ENCODE measurements at regions not wholly inside any gene's neighbourhood (a gene's known extent, or its start where the extent isn't known, plus 50 kb on each side); places are given as distances from the start of the nearest gene placed in this dataset.

DNA sequence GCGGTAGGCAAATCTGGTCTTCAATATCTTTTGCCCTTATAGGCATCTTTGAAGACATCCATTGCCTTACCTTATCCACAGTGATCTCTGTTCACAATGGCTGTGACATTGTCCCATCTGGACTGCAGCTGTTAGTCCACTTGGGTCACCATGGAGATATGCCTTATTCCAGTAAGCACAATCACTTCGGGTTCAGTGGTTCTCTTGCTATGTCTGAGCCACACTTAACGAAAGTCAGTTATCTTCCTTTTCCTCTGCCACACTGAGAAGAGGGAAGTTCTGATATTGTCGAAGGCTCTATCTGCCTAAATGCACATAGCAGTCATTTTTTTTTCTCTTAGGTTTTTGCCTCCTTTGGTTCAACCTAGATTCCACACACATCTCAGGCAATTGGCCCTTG, 119.0 kb upstream of the SATB1 start:
- TF ChIP-seq, protein P1, sequence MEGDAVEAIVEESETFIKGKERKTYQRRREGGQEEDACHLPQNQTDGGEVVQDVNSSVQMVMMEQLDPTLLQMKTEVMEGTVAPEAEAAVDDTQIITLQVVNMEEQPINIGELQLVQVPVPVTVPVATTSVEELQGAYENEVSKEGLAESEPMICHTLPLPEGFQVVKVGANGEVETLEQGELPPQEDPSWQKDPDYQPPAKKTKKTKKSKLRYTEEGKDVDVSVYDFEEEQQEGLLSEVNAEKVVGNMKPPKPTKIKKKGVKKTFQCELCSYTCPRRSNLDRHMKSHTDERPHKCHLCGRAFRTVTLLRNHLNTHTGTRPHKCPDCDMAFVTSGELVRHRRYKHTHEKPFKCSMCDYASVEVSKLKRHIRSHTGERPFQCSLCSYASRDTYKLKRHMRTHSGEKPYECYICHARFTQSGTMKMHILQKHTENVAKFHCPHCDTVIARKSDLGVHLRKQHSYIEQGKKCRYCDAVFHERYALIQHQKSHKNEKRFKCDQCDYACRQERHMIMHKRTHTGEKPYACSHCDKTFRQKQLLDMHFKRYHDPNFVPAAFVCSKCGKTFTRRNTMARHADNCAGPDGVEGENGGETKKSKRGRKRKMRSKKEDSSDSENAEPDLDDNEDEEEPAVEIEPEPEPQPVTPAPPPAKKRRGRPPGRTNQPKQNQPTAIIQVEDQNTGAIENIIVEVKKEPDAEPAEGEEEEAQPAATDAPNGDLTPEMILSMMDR (IDR thresholded peaks at IDR 0.05): no peak
- TF ChIP-seq POLR2A (IDR thresholded peaks at IDR 0.05): no peak

Data from esophagus squamous epithelium (tissue), 4 donors.